ENCODE measurements at regions not wholly inside any gene's neighbourhood (a gene's known extent, or its start where the extent isn't known, plus 50 kb on each side); places are given as distances from the start of the nearest gene placed in this dataset.
"Not testable (repeated sequence)": the region's sequence is repeated elsewhere in the genome, so short reads cannot be mapped to it uniquely, and the experiment has no call there.

GRCh38 chr9:89850153-89850552 lies 245.3 kb downstream of the GADD45G start:
- WGBS, 2 experiments, result 65 to 68% methylated on average over 3 of the region's 3 CpGs

GRCh38 chr9:89850631-89851325 lies 246.0 kb downstream of the GADD45G start:
- Histone ChIP-seq H3K9me3 (ENCODE audit: control insufficient read depth, low read length) (no peaks in the 10 kb centered on the region), H3K4me3 (ENCODE audit: insufficient read depth, low read depth, low read length) (no peak overlapping the region), H3K4me1 (ENCODE audit: control insufficient read depth, insufficient read depth, low read length) (no peaks in the 10 kb centered on the region), H3K27me3 (ENCODE audit: control insufficient read depth, insufficient read depth, low read length, poor library complexity, severe bottlenecking) (no peaks in the 10 kb centered on the region), H3K36me3 (ENCODE audit: control insufficient read depth, insufficient read depth, low read length) (no peaks in the 10 kb centered on the region), H3K27ac (ENCODE audit: insufficient read depth, low read depth, low read length, poor library complexity, severe bottlenecking) (no peak overlapping the region)
- 78 to 86% methylated on average over 7 of the region's 7 CpGs for WGBS, 2 experiments

More at GRCh38 chr9:89850153-89850552, 245.3 kb downstream of the GADD45G start:
- Histone ChIP-seq H3K27ac (ENCODE audit: insufficient read depth, low read depth, low read length, poor library complexity, severe bottlenecking) (no peak overlapping the region), H3K27me3 (ENCODE audit: control insufficient read depth, insufficient read depth, low read length, poor library complexity, severe bottlenecking) (no peaks in the 10 kb centered on the region), H3K4me3 (ENCODE audit: insufficient read depth, low read depth, low read length) (no peak overlapping the region), H3K36me3 (ENCODE audit: control insufficient read depth, insufficient read depth, low read length) (no peaks in the 10 kb centered on the region), H3K9me3 (ENCODE audit: control insufficient read depth, low read length) (no peaks in the 10 kb centered on the region), H3K4me1 (ENCODE audit: control insufficient read depth, insufficient read depth, low read length) (no peaks in the 10 kb centered on the region)

GRCh38 chr9:89853161-89853560 lies 248.3 kb downstream of the GADD45G start:
- Histone ChIP-seq H3K4me3 (ENCODE audit: insufficient read depth, low read depth, low read length) (no peak overlapping the region), H3K36me3 (ENCODE audit: control insufficient read depth, insufficient read depth, low read length) (no peaks in the 10 kb centered on the region), H3K4me1 (ENCODE audit: control insufficient read depth, insufficient read depth, low read length) (no peaks in the 10 kb centered on the region), H3K27ac (ENCODE audit: insufficient read depth, low read depth, low read length, poor library complexity, severe bottlenecking) (no peak overlapping the region), H3K27me3 (ENCODE audit: control insufficient read depth, insufficient read depth, low read length, poor library complexity, severe bottlenecking) (no peaks in the 10 kb centered on the region), H3K9me3 (ENCODE audit: control insufficient read depth, low read length) (peaks cover 1% of the 10 kb centered on the region)
- WGBS, 2 experiments, result 93 to 95% methylated on average over 5 of the region's 5 CpGs

GRCh38 chr9:89853931-89854330 lies 249.1 kb downstream of the GADD45G start:
- Histone ChIP-seq H3K9me3 (ENCODE audit: control insufficient read depth, low read length) (peaks cover 3% of the 10 kb centered on the region), H3K4me1 (ENCODE audit: control insufficient read depth, insufficient read depth, low read length) (no peaks in the 10 kb centered on the region), H3K27me3 (ENCODE audit: control insufficient read depth, insufficient read depth, low read length, poor library complexity, severe bottlenecking) (no peaks in the 10 kb centered on the region), H3K27ac (ENCODE audit: insufficient read depth, low read depth, low read length, poor library complexity, severe bottlenecking) (no peak overlapping the region), H3K4me3 (ENCODE audit: insufficient read depth, low read depth, low read length) (no peak overlapping the region), H3K36me3 (ENCODE audit: control insufficient read depth, insufficient read depth, low read length) (no peaks in the 10 kb centered on the region)
- WGBS, 2 experiments, result 92% methylated on average over 3 of the region's 3 CpGs

- 80 to 83% methylated on average over 11 of the region's 11 CpGs for WGBS, 2 experiments
- H3K9me3 ChIP-seq (ENCODE audit: control insufficient read depth, low read length), result peaks cover 3% of the 10 kb centered on the region
Measured at GRCh38 chr9:89854715-89855475, 250.1 kb downstream of the GADD45G start.

GRCh38 chr9:89856296-89856695 lies 251.5 kb downstream of the GADD45G start:
- not testable (repeated sequence) for H3K27me3 ChIP-seq (ENCODE audit: control insufficient read depth, insufficient read depth, low read length, poor library complexity, severe bottlenecking); H3K9me3 ChIP-seq (ENCODE audit: control insufficient read depth, low read length); H3K4me3 ChIP-seq (ENCODE audit: insufficient read depth, low read depth, low read length); H3K27ac ChIP-seq (ENCODE audit: insufficient read depth, low read depth, low read length, poor library complexity, severe bottlenecking); H3K36me3 ChIP-seq (ENCODE audit: control insufficient read depth, insufficient read depth, low read length); H3K4me1 ChIP-seq (ENCODE audit: control insufficient read depth, insufficient read depth, low read length)
- WGBS, 2 experiments, result 94 to 95% methylated on average over 5 of the region's 5 CpGs

More at GRCh38 chr9:89854715-89855475, 250.1 kb downstream of the GADD45G start:
- no peaks in the 10 kb centered on the region for H3K4me1 ChIP-seq (ENCODE audit: control insufficient read depth, insufficient read depth, low read length)
- no peaks in the 10 kb centered on the region for H3K27me3 ChIP-seq (ENCODE audit: control insufficient read depth, insufficient read depth, low read length, poor library complexity, severe bottlenecking)
- H3K27ac ChIP-seq (ENCODE audit: insufficient read depth, low read depth, low read length, poor library complexity, severe bottlenecking), result no peak overlapping the region
- H3K4me3 ChIP-seq (ENCODE audit: insufficient read depth, low read depth, low read length), result no peak overlapping the region
- no peaks in the 10 kb centered on the region for H3K36me3 ChIP-seq (ENCODE audit: control insufficient read depth, insufficient read depth, low read length)

GRCh38 chr9:89856950-89857349 lies 252.1 kb downstream of the GADD45G start:
- H3K27ac ChIP-seq (ENCODE audit: insufficient read depth, low read depth, low read length, poor library complexity, severe bottlenecking), result not testable (repeated sequence)

GRCh38 chr9:89859842-89860241 lies 255.0 kb downstream of the GADD45G start:
- not testable (repeated sequence) for H3K27ac ChIP-seq (ENCODE audit: insufficient read depth, low read depth, low read length, poor library complexity, severe bottlenecking); H3K36me3 ChIP-seq (ENCODE audit: control insufficient read depth, insufficient read depth, low read length); H3K9me3 ChIP-seq (ENCODE audit: control insufficient read depth, low read length); H3K4me1 ChIP-seq (ENCODE audit: control insufficient read depth, insufficient read depth, low read length); H3K27me3 ChIP-seq (ENCODE audit: control insufficient read depth, insufficient read depth, low read length, poor library complexity, severe bottlenecking); H3K4me3 ChIP-seq (ENCODE audit: insufficient read depth, low read depth, low read length)
- 90 to 93% methylated on average over 7 of the region's 7 CpGs for WGBS, 2 experiments

More at GRCh38 chr9:89856950-89857349, 252.1 kb downstream of the GADD45G start:
- H3K4me3 ChIP-seq (ENCODE audit: insufficient read depth, low read depth, low read length); H3K9me3 ChIP-seq (ENCODE audit: control insufficient read depth, low read length); H3K4me1 ChIP-seq (ENCODE audit: control insufficient read depth, insufficient read depth, low read length); H3K27me3 ChIP-seq (ENCODE audit: control insufficient read depth, insufficient read depth, low read length, poor library complexity, severe bottlenecking); H3K36me3 ChIP-seq (ENCODE audit: control insufficient read depth, insufficient read depth, low read length): not testable (repeated sequence)

- not testable (repeated sequence) for H3K4me3 ChIP-seq (ENCODE audit: insufficient read depth, low read depth, low read length); H3K4me1 ChIP-seq (ENCODE audit: control insufficient read depth, insufficient read depth, low read length); H3K27me3 ChIP-seq (ENCODE audit: control insufficient read depth, insufficient read depth, low read length, poor library complexity, severe bottlenecking); H3K36me3 ChIP-seq (ENCODE audit: control insufficient read depth, insufficient read depth, low read length); H3K9me3 ChIP-seq (ENCODE audit: control insufficient read depth, low read length); H3K27ac ChIP-seq (ENCODE audit: insufficient read depth, low read depth, low read length, poor library complexity, severe bottlenecking)
- 94 to 100% methylated on average over 3 to 4 of the region's 5 CpGs for WGBS, 2 experiments
Measured at GRCh38 chr9:89861371-89861770, 256.6 kb downstream of the GADD45G start.

- Histone ChIP-seq H3K36me3 (ENCODE audit: control insufficient read depth, insufficient read depth, low read length) (no peaks in the 10 kb centered on the region), H3K27me3 (ENCODE audit: control insufficient read depth, insufficient read depth, low read length, poor library complexity, severe bottlenecking) (no peaks in the 10 kb centered on the region), H3K4me3 (ENCODE audit: insufficient read depth, low read depth, low read length) (no peak overlapping the region), H3K27ac (ENCODE audit: insufficient read depth, low read depth, low read length, poor library complexity, severe bottlenecking) (no peak overlapping the region), H3K9me3 (ENCODE audit: control insufficient read depth, low read length) (peaks cover 3% of the 10 kb centered on the region), H3K4me1 (ENCODE audit: control insufficient read depth, insufficient read depth, low read length) (peaks cover 5% of the 10 kb centered on the region)
- WGBS, 2 experiments, result 93 to 95% methylated on average over 4 of the region's 4 CpGs
Measured at GRCh38 chr9:89862316-89862715, 257.5 kb downstream of the GADD45G start.
